OCI-LY7 (cell line): ENCODE measurements at regions not wholly inside any gene's neighbourhood (a gene's known extent, or its start where the extent isn't known, plus 50 kb on each side); places are given as distances from the start of the nearest gene placed in this dataset.

ENCODE experiments used
- BruUV-seq: library from RNA; stranded (reverse); fragments of 400-500 nt; replicated peaks from 2 replicates; lab custom pipeline; 2021; lab: Mats Ljungman, UMichigan
- CTCF ChIA-PET: fragments of 300-600 bp; sonication (Branson Sonifier 250); formaldehyde crosslinking; loops from one replicate; lab custom pipeline; 2022; ENCODE audit warnings: antibody characterized with exemption; ENCODE audit not compliant: unreplicated experiment; lab: Charles Lee
- POLR2A ChIA-PET: fragments of 300-600 bp; sonication (Branson Sonifier 250); formaldehyde crosslinking; loops from one replicate; lab custom pipeline; 2022; ENCODE audit warnings: antibody characterized with exemption; lab: Charles Lee
- DNase-seq: peaks from one replicate; pipeline ENCODE4 v3.0.0-alpha.2; 2015; ENCODE audit warnings: low spot score
- H2AFZ ChIP-seq: fragments of 200-600 bp; sonication (generic), shearing (Covaris generic); 2 replicates; pipeline ENCODE4 v1.6.1; 2014; ENCODE audit warnings: mild to moderate bottlenecking, antibody characterized with exemption, low read length, moderate library complexity
- H3K27ac ChIP-seq: fragments of 200-600 bp; sonication (generic); 2 replicates; pipeline ENCODE4 v1.5.1; 2014; ENCODE audit warnings: mixed run types, low read depth, mild to moderate bottlenecking, moderate library complexity, low read length, inconsistent platforms; ENCODE audit not compliant: poor library complexity, severe bottlenecking
- H3K36me3 ChIP-seq: fragments of 200-600 bp; sonication (generic); 2 replicates; pipeline ENCODE4 v1.6.1; 2014; ENCODE audit warnings: mild to moderate bottlenecking, antibody characterized with exemption, low read length, moderate library complexity, mixed read lengths; ENCODE audit not compliant: insufficient read depth
- H3K4me1 ChIP-seq: fragments of 200-600 bp; sonication (generic); 2 replicates; pipeline ENCODE4 v1.5.1; 2014; ENCODE audit warnings: mild to moderate bottlenecking, low read length; ENCODE audit not compliant: insufficient read depth, poor library complexity, severe bottlenecking
- H3K4me2 ChIP-seq: fragments of 200-600 bp; sonication (generic); 2 replicates; pipeline ENCODE4 v1.6.1; 2014; ENCODE audit warnings: mild to moderate bottlenecking, low read length
- H3K4me3 ChIP-seq: fragments of 200-600 bp; sonication (generic); 2 replicates; pipeline ENCODE4 v1.5.1; 2014; ENCODE audit warnings: mild to moderate bottlenecking, low read depth, low read length; ENCODE audit not compliant: poor library complexity, severe bottlenecking
- H3K79me2 ChIP-seq: fragments of 200-600 bp; sonication (generic); 2 replicates; pipeline ENCODE4 v1.6.1; 2016; ENCODE audit warnings: low read depth, mild to moderate bottlenecking, low read length, moderate library complexity, mixed read lengths; ENCODE audit not compliant: insufficient read depth
- H3K9me2 ChIP-seq: fragments of 200-600 bp; sonication (generic); 2 replicates; pipeline ENCODE4 v1.6.1; 2016; ENCODE audit warnings: mild to moderate bottlenecking, low read length, mixed read lengths; ENCODE audit not compliant: insufficient read depth
- H3K9me3 ChIP-seq: fragments of 200-600 bp; sonication (generic); 2 replicates; pipeline ENCODE4 v1.6.1; 2014; ENCODE audit warnings: mild to moderate bottlenecking, mixed run types, low read length, mixed read lengths
- H4K20me1 ChIP-seq: fragments of 200-600 bp; sonication (generic); 2 replicates; pipeline ENCODE4 v1.6.1; 2014; ENCODE audit warnings: mild to moderate bottlenecking, antibody characterized with exemption, low read length, moderate library complexity, mixed read lengths; ENCODE audit not compliant: insufficient read depth
- CTCF ChIP-seq: fragments of 200-600 bp; sonication (generic); conservative IDR thresholded peaks from 2 replicates; pipeline ENCODE4 v1.5.1; 2014; ENCODE audit warnings: mild to moderate bottlenecking, antibody characterized with exemption, low read length, moderate library complexity, mixed read lengths
- EZH2phosphoT487 ChIP-seq: fragments of 200-600 bp; sonication (generic); IDR thresholded peaks from 2 replicates; pipeline ENCODE4 v1.6.1; 2018; ENCODE audit warnings: low read depth, borderline replicate concordance, mild to moderate bottlenecking, mixed run types, antibody characterized with exemption, low read length, moderate library complexity, mixed read lengths
- intact Hi-C: fragments of 100-400 bp; cut with micrococcal nuclease; formaldehyde crosslinking; loops from one replicate; pipeline ENCODE4 v1.10.0; 2022; ENCODE audit not compliant: unreplicated experiment

DNA sequence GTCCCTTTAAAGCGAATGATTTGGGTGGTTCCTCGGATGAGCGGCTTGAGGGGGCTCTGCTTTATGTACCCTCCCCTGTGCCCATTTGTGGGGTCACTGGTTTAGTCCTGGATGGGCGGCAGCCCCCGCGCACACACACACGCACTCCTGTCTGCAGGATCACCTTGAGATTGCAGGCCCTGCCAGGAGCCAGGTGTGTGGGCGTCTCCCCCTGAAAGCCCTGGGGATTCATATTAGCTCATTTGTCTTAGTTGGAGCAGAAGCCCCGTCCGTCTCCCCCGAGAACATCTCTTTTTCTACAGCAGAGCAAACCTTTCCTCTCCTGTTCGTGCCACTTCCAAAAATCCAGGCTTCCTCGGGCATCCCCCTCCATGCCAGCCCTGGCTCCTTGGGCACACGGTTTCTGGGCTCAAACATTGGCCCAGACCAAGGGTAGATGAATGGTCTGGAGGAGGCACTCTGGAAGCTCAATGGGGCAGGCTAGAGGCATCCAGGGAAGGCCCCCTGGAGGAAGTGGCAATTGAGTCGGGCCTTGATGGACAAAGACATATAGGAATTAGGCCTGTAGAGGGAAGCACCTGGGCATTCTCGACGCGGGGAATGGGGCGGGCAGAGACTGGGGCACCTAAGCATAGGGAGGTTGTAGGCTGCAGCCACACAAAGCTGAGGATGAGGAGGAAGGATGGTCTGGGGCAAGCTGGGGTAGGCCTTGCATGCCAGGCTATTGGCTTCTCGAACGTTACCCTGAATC lies 218.5 kb upstream of the GSE1 start:
- Histone ChIP-seq H3K79me2 (no peaks in the 10 kb centered on the region), H2AFZ (no peak overlapping the region), H4K20me1 (no peaks in the 10 kb centered on the region), H3K9me2 (no peaks in the 10 kb centered on the region), H3K27ac (no peak overlapping the region), H3K4me3 (no peak overlapping the region), H3K4me1 (peaks cover 13% of the 10 kb centered on the region), H3K36me3 (no peaks in the 10 kb centered on the region), H3K9me3 (no peaks in the 10 kb centered on the region), H3K4me2 (no peak overlapping the region)
- CTCF ChIA-PET: interaction anchor here (1.0 kb wide), 1 partner anchor 34 kb away, joined by 3 read pairs; no protein-coding TSS in a partner anchor
- intact Hi-C loops: loop anchor here (10.0 kb wide), 1 partner anchor 150 kb away; no protein-coding TSS in a partner anchor
- TF ChIP-seq EZH2phosphoT487 (no peak), CTCF (no peak)
- DNase-seq: peak; percentile 24
- POLR2A ChIA-PET: no interaction called here
- no TSS peak for BruUV-seq

DNA sequence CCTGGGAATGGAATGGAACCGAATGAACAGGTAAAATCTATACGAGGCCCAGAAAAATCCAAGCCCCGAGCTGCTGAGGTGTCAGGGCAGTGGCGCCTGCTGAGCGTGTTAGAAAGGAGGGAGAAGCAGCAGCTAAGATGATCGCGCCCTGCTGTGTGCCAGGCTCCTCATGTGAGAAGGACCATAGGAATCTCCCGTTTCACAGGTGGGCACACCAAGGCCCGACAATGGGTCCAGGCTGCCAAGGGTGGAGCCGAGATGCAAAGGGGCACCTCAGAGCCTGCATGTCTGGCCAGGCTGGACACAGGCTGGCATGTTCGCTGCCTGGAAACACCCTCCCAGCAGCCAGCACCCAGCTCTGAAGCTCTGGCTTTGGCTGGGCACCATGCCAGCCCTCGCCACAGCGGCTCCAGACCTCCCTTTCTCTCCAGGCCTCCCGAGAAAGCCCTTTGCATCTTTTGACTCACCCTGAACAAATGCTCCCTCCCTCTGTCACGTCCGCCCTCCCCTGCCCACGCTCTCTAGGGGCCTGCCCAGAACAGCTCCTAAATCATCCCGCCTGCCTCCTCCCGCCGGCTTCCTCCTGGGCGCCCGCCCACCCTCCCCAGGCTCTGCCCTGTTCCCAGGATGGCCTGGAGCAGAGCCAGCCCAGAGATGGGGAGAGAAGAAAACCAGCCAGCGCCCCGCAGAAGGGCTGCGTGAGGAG lies 217.8 kb upstream of the GSE1 start:
- no peak overlapping the region for H3K27ac ChIP-seq
- no peaks in the 10 kb centered on the region for H3K79me2 ChIP-seq
- no peak overlapping the region for H3K4me2 ChIP-seq
- no peaks in the 10 kb centered on the region for H3K9me3 ChIP-seq
- POLR2A ChIA-PET: no interaction called here
- H4K20me1 ChIP-seq: no peaks in the 10 kb centered on the region
- intact Hi-C loops: loop anchor here (10.0 kb wide), 1 partner anchor 151 kb away; no protein-coding TSS in a partner anchor
- CTCF ChIA-PET: interaction anchor here (1.0 kb wide), 1 partner anchor 33 kb away, joined by 3 read pairs; no protein-coding TSS in a partner anchor
- no TSS peak for BruUV-seq
- H3K36me3 ChIP-seq: no peaks in the 10 kb centered on the region
- no peak for TF ChIP-seq CTCF
- no peak for TF ChIP-seq EZH2phosphoT487
- no peak for DNase-seq
- no peak overlapping the region for H2AFZ ChIP-seq
- H3K4me3 ChIP-seq: no peak overlapping the region
- peaks cover 13% of the 10 kb centered on the region for H3K4me1 ChIP-seq
- no peaks in the 10 kb centered on the region for H3K9me2 ChIP-seq
